ENCODE measurements at regions not wholly inside any gene's neighbourhood (a gene's known extent, or its start where the extent isn't known, plus 50 kb on each side); places are given as distances from the start of the nearest gene placed in this dataset.

GRCh38 chr4:120293341-120293740 is 226.7 kb upstream of the MAD2L1 start:
- Mint-ChIP-seq H3K4me3 (no peak overlapping the region), H3K27me3 (ENCODE audit: low read depth) (no peaks in the 10 kb centered on the region), H3K27ac (no peak overlapping the region), H3K9me3 (no peaks in the 10 kb centered on the region), H3K36me3 (ENCODE audit: insufficient read depth in 1 of 3, low read depth in 3 of 3) (no peaks in the 10 kb centered on the region), H3K4me1 (no peaks in the 10 kb centered on the region)
- Histone ChIP-seq H2BK20ac (ENCODE audit: low read depth, low read length, poor library complexity, severe bottlenecking) (no peak overlapping the region), H3K27me3 (ENCODE audit: insufficient read depth, low read length) (no peaks in the 10 kb centered on the region), H2AK5ac (ENCODE audit: insufficient read length, low read length) (no peak overlapping the region), H3K79me1 (ENCODE audit: insufficient read depth, low read depth, low read length, poor library complexity, severe bottlenecking) (no peaks in the 10 kb centered on the region), H3K9ac (ENCODE audit: extremely low read depth, insufficient read length, low read length) (no peak overlapping the region), H3K56ac (ENCODE audit: insufficient read length, low read depth, low read length) (no peak overlapping the region), H3K4me2 (ENCODE audit: insufficient read depth, insufficient read length, low read length) (no peak overlapping the region), H2BK15ac (ENCODE audit: low read depth, low read length) (no peak overlapping the region), H3K23me2 (ENCODE audit: insufficient read length, low read depth, low read length, poor library complexity, severe bottlenecking) (no peaks in the 10 kb centered on the region), H3K4me1 (ENCODE audit: insufficient read depth, low read length) (no peaks in the 10 kb centered on the region), H2AFZ (ENCODE audit: low read length) (no peak overlapping the region), H3K18ac (ENCODE audit: insufficient read length, low read depth, low read length) (no peak overlapping the region), H3K4ac (ENCODE audit: low read depth, low read length) (no peak overlapping the region), H3K23ac (ENCODE audit: insufficient read length, low read depth, low read length) (no peak overlapping the region), H2BK5ac (ENCODE audit: insufficient read length, low read length) (no peak overlapping the region), H3K79me2 (ENCODE audit: insufficient read depth, low read length) (no peaks in the 10 kb centered on the region), H3K14ac (ENCODE audit: insufficient read depth, low read length) (no peak overlapping the region), H4K91ac (ENCODE audit: insufficient read length, low read depth, low read length) (no peak overlapping the region), H4K5ac (ENCODE audit: insufficient read length, low read depth, low read length) (no peak overlapping the region), H3K9me3 (ENCODE audit: control insufficient read depth, low read depth, low read length) (no peaks in the 10 kb centered on the region), H3T11ph (ENCODE audit: low read length) (no peak overlapping the region), H3K27ac (ENCODE audit: insufficient read length, low read depth, low read length) (no peak overlapping the region), H4K8ac (replicated peaks; ENCODE audit: insufficient read length, low read depth, low read length) (no peak overlapping the region), H4K20me1 (ENCODE audit: control insufficient read depth, insufficient read depth, insufficient read length) (no peaks in the 10 kb centered on the region), H2BK120ac (ENCODE audit: low read depth, low read length, poor library complexity, severe bottlenecking) (no peak overlapping the region), H2BK12ac (ENCODE audit: insufficient read length, low read depth, low read length) (no peak overlapping the region)
- no CpG with 5 or more reads among the region's 4 CpGs for WGBS (ENCODE audit: extremely low coverage, insufficient read length, low lambda C conversion rate)
- no peak for TF ChIP-seq CTCF (conservative IDR thresholded peaks at IDR 0.05)
- DNase-seq: no peak

Measured in H9 (cell line).